ENCODE measurements at regions not wholly inside any gene's neighbourhood (a gene's known extent, or its start where the extent isn't known, plus 50 kb on each side); places are given as distances from the start of the nearest gene placed in this dataset.

GRCh38 chr1:239795304-239795703, 296.4 kb upstream of the FMN2 start:
- no peak for TF ChIP-seq POLR2A (IDR thresholded peaks at IDR 0.05)
- TF ChIP-seq CTCF (IDR thresholded peaks at IDR 0.05 in 8 of 11, conservative IDR thresholded peaks at IDR 0.05 in 3 of 11) = no peak
